ENCODE measurements at regions not wholly inside any gene's neighbourhood (a gene's known extent, or its start where the extent isn't known, plus 50 kb on each side); places are given as distances from the start of the nearest gene placed in this dataset.

- intact Hi-C loops (cut with micrococcal nuclease), result loop anchor here (10.0 kb wide), 1 partner anchor 98 kb away; no protein-coding TSS in a partner anchor
- Mint-ChIP-seq H3K36me3 (ENCODE audit: insufficient read depth, unreplicated experiment) (peaks cover 7% of the 10 kb centered on the region), H3K4me1 (ENCODE audit: insufficient read depth, unreplicated experiment) (peaks cover 19% of the 10 kb centered on the region), H3K27ac (ENCODE audit: low read depth, unreplicated experiment) (no peak overlapping the region), H3K4me3 (ENCODE audit: unreplicated experiment) (no peak overlapping the region), H3K27me3 (ENCODE audit: insufficient read depth, unreplicated experiment) (no peaks in the 10 kb centered on the region), H3K9me3 (ENCODE audit: unreplicated experiment) (no peaks in the 10 kb centered on the region)
- ChIA-PET CTCF (interaction anchor here (0.6 to 0.9 kb wide), 2 partner anchors 44 to 46 kb away, joined by 3 to 5 read pairs; no protein-coding TSS in a partner anchor), POLR2A (no interaction called here)
- TF ChIP-seq CTCF (IDR thresholded peaks at IDR 0.05; ENCODE audit: unreplicated experiment), result no peak
- no peak for DNase-seq (ENCODE audit: unreplicated experiment)
- BruUV-seq (replicated peaks), result no TSS peak
Measured at GRCh38 chr6:165222315-165223025, 86.9 kb downstream of the C6orf118 start.

GRCh38 chr6:165220045-165220444 is 89.4 kb downstream of the C6orf118 start:
- H3K9me3 Mint-ChIP-seq (ENCODE audit: unreplicated experiment), result no peaks in the 10 kb centered on the region
- no peak overlapping the region for H3K27ac Mint-ChIP-seq (ENCODE audit: low read depth, unreplicated experiment)
- no TSS peak for BruUV-seq (replicated peaks)
- CTCF ChIA-PET, result interaction anchor here (0.6 to 1.1 kb wide), 5 partner anchors 11 to 1440 kb away, joined by 3 to 8 read pairs (median 3); no protein-coding TSS in a partner anchor
- POLR2A ChIA-PET, result interaction anchor here (1.4 kb wide), 1 partner anchor 33 kb away, joined by 7 read pairs; no protein-coding TSS in a partner anchor
- intact Hi-C loops (cut with micrococcal nuclease), result loop anchor here (10.0 kb wide), 1 partner anchor 95 kb away; no protein-coding TSS in a partner anchor
- no peaks in the 10 kb centered on the region for H3K27me3 Mint-ChIP-seq (ENCODE audit: insufficient read depth, unreplicated experiment)
- TF ChIP-seq CTCF (IDR thresholded peaks at IDR 0.05; ENCODE audit: unreplicated experiment), result no peak
- H3K4me3 Mint-ChIP-seq (ENCODE audit: unreplicated experiment), result no peak overlapping the region
- DNase-seq (ENCODE audit: unreplicated experiment), result no peak
- H3K36me3 Mint-ChIP-seq (ENCODE audit: insufficient read depth, unreplicated experiment), result peaks cover 7% of the 10 kb centered on the region
- peaks cover 12% of the 10 kb centered on the region for H3K4me1 Mint-ChIP-seq (ENCODE audit: insufficient read depth, unreplicated experiment)

- ChIA-PET POLR2A (interaction anchor here (0.9 to 1.6 kb wide), 3 partner anchors 32 to 42 kb away, joined by 4 to 7 read pairs (median 5); no protein-coding TSS in a partner anchor), CTCF (interaction anchor here (0.6 to 1.1 kb wide), 5 partner anchors 12 to 1439 kb away, joined by 3 to 8 read pairs (median 3); no protein-coding TSS in a partner anchor)
- Mint-ChIP-seq H3K4me1 (ENCODE audit: insufficient read depth, unreplicated experiment) (peaks cover 12% of the 10 kb centered on the region), H3K4me3 (ENCODE audit: unreplicated experiment) (no peak overlapping the region), H3K9me3 (ENCODE audit: unreplicated experiment) (no peaks in the 10 kb centered on the region), H3K27ac (ENCODE audit: low read depth, unreplicated experiment) (no peak overlapping the region), H3K27me3 (ENCODE audit: insufficient read depth, unreplicated experiment) (no peaks in the 10 kb centered on the region), H3K36me3 (ENCODE audit: insufficient read depth, unreplicated experiment) (peaks cover 7% of the 10 kb centered on the region)
- BruUV-seq (replicated peaks), result no TSS peak
- no peak for TF ChIP-seq CTCF (IDR thresholded peaks at IDR 0.05; ENCODE audit: unreplicated experiment)
- intact Hi-C loops (cut with micrococcal nuclease), result loop anchor here (10.0 kb wide), 1 partner anchor 95 kb away; no protein-coding TSS in a partner anchor
- DNase-seq (ENCODE audit: unreplicated experiment), result no peak
Measured at GRCh38 chr6:165219629-165220028, 89.8 kb downstream of the C6orf118 start.

GRCh38 chr6:165218829-165219228 is 90.6 kb downstream of the C6orf118 start:
- CTCF ChIA-PET, result interaction anchor here (0.6 to 1.1 kb wide), 3 partner anchors 12 to 144 kb away, joined by 3 to 8 read pairs (median 3); no protein-coding TSS in a partner anchor
- no peak overlapping the region for H3K27ac Mint-ChIP-seq (ENCODE audit: low read depth, unreplicated experiment)
- peaks cover 10% of the 10 kb centered on the region for H3K4me1 Mint-ChIP-seq (ENCODE audit: insufficient read depth, unreplicated experiment)
- no peak overlapping the region for H3K4me3 Mint-ChIP-seq (ENCODE audit: unreplicated experiment)
- intact Hi-C loops (cut with micrococcal nuclease), result no loop called here
- POLR2A ChIA-PET, result interaction anchor here (0.7 to 1.6 kb wide), 6 partner anchors 12 to 41 kb away, joined by 3 to 8 read pairs (median 4); no protein-coding TSS in a partner anchor
- BruUV-seq (replicated peaks), result no TSS peak
- peak; percentile 80 for DNase-seq (ENCODE audit: unreplicated experiment)
- H3K27me3 Mint-ChIP-seq (ENCODE audit: insufficient read depth, unreplicated experiment), result no peaks in the 10 kb centered on the region
- TF ChIP-seq CTCF (IDR thresholded peaks at IDR 0.05; ENCODE audit: unreplicated experiment), result no peak
- peaks cover 7% of the 10 kb centered on the region for H3K36me3 Mint-ChIP-seq (ENCODE audit: insufficient read depth, unreplicated experiment)
- H3K9me3 Mint-ChIP-seq (ENCODE audit: unreplicated experiment), result no peaks in the 10 kb centered on the region
